Keratinocyte (primary cell): ENCODE measurements at regions not wholly inside any gene's neighbourhood (a gene's known extent, or its start where the extent isn't known, plus 50 kb on each side); places are given as distances from the start of the nearest gene placed in this dataset.

Source experiments
- EZH2 ChIP-seq: IDR thresholded peaks from one replicate; pipeline ENCODE4 v1.6.1; 2012; ENCODE audit warnings: inconsistent platforms, mild to moderate bottlenecking, low read length, moderate library complexity
- TF ChIP-seq, protein P1 (sequence below), 3 experiments: IDR thresholded peaks in 1 of 3; conservative IDR thresholded peaks in 1 of 3; optimal IDR thresholded peaks in 1 of 3; 2 replicates in 2 of 3; 3 replicates in 1 of 3; pipeline versions ENCODE3 to v1.5.1; 2011; ENCODE audit warnings: low read length in 3 of 3, mild to moderate bottlenecking in 3 of 3, moderate library complexity in 2 of 3, control low read depth in 1 of 3, inconsistent platforms in 1 of 3; ENCODE audit not compliant: insufficient read depth in 2 of 3; ENCODE audit errors: extremely low read depth in 1 of 3

- TF ChIP-seq, protein P1, sequence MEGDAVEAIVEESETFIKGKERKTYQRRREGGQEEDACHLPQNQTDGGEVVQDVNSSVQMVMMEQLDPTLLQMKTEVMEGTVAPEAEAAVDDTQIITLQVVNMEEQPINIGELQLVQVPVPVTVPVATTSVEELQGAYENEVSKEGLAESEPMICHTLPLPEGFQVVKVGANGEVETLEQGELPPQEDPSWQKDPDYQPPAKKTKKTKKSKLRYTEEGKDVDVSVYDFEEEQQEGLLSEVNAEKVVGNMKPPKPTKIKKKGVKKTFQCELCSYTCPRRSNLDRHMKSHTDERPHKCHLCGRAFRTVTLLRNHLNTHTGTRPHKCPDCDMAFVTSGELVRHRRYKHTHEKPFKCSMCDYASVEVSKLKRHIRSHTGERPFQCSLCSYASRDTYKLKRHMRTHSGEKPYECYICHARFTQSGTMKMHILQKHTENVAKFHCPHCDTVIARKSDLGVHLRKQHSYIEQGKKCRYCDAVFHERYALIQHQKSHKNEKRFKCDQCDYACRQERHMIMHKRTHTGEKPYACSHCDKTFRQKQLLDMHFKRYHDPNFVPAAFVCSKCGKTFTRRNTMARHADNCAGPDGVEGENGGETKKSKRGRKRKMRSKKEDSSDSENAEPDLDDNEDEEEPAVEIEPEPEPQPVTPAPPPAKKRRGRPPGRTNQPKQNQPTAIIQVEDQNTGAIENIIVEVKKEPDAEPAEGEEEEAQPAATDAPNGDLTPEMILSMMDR (optimal IDR thresholded peaks at IDR 0.05 in 1 of 3, IDR thresholded peaks at IDR 0.05 in 1 of 3, conservative IDR thresholded peaks at IDR 0.05 in 1 of 3; ENCODE audit: extremely low read depth in 1 of 3, insufficient read depth in 2 of 3, low read length in 3 of 3): no peak
- no peak for TF ChIP-seq EZH2
These were observed 59.9 kb upstream of the COBL start for GRCh38 chr7:51376420-51377092.
